MM.1S (cell line): ENCODE measurements at regions not wholly inside any gene's neighbourhood (a gene's known extent, or its start where the extent isn't known, plus 50 kb on each side); places are given as distances from the start of the nearest gene placed in this dataset.

Source experiments
- EZH2 ChIP-seq: fragments of 300-600 bp; sonication (generic); optimal IDR thresholded peaks from 2 replicates; pipeline ENCODE3; 2017; ENCODE audit warnings: low read depth, mild to moderate bottlenecking, antibody characterized with exemption, low read length, mixed read lengths
- TF ChIP-seq, protein P1 (sequence below): fragments of 300-600 bp; sonication (generic); IDR thresholded peaks from 2 replicates; pipeline ENCODE4 v1.5.1; 2016; ENCODE audit warnings: antibody characterized with exemption, low read length, mixed read lengths

DNA sequence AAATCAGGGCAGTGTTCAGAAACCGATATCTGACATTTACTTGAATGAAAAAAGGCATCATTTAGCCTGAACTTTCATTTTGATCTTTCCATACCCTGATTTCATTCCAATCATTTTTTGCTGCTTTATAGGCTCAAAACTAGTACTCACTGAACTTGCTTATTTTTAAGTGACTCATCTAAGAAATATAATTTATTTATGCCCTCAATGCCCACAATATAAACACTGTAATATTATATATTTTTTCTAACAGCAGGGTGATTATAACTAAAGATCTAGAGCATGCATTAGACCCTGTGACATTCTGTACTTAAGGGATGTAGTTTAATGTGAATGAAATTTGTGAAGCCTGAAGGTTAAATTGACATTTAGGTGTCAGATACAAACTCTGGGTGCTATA, 446.1 kb upstream of the CDH10 start:
- TF ChIP-seq, protein P1, sequence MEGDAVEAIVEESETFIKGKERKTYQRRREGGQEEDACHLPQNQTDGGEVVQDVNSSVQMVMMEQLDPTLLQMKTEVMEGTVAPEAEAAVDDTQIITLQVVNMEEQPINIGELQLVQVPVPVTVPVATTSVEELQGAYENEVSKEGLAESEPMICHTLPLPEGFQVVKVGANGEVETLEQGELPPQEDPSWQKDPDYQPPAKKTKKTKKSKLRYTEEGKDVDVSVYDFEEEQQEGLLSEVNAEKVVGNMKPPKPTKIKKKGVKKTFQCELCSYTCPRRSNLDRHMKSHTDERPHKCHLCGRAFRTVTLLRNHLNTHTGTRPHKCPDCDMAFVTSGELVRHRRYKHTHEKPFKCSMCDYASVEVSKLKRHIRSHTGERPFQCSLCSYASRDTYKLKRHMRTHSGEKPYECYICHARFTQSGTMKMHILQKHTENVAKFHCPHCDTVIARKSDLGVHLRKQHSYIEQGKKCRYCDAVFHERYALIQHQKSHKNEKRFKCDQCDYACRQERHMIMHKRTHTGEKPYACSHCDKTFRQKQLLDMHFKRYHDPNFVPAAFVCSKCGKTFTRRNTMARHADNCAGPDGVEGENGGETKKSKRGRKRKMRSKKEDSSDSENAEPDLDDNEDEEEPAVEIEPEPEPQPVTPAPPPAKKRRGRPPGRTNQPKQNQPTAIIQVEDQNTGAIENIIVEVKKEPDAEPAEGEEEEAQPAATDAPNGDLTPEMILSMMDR, result no peak
- TF ChIP-seq EZH2, result no peak
